ENCODE measurements at regions not wholly inside any gene's neighbourhood (a gene's known extent, or its start where the extent isn't known, plus 50 kb on each side); places are given as distances from the start of the nearest gene placed in this dataset.
"Not testable (repeated sequence)": the region's sequence is repeated elsewhere in the genome, so short reads cannot be mapped to it uniquely, and the experiment has no call there.

- DNase-seq (ENCODE audit: low read depth) = no peak
- TF ChIP-seq CTCF (IDR thresholded peaks at IDR 0.05; ENCODE audit: control insufficient read depth, extremely low read depth, insufficient read depth) = no peak
- no peak overlapping the region for H3K4me3 ChIP-seq (ENCODE audit: low read depth, low read length)
Measured at GRCh38 chr12:60594035-60594711, 998.3 kb downstream of the SLC16A7 start.

- H3K4me3 ChIP-seq (ENCODE audit: low read depth, low read length) = no peak overlapping the region
- DNase-seq (ENCODE audit: low read depth) = no peak
- no peak for TF ChIP-seq CTCF (IDR thresholded peaks at IDR 0.05; ENCODE audit: control insufficient read depth, extremely low read depth, insufficient read depth)
Measured at GRCh38 chr12:60602601-60603000, 1006.8 kb downstream of the SLC16A7 start.

- H3K4me3 ChIP-seq (ENCODE audit: low read depth, low read length); DNase-seq (ENCODE audit: low read depth): not testable (repeated sequence)
Measured at GRCh38 chr12:60603475-60603874, 1007.6 kb downstream of the SLC16A7 start.

GRCh38 chr12:60616400-60616799, 1020.6 kb downstream of the SLC16A7 start:
- H3K4me3 ChIP-seq (ENCODE audit: low read depth, low read length) = no peak overlapping the region
- DNase-seq (ENCODE audit: low read depth) = no peak
- TF ChIP-seq CTCF (IDR thresholded peaks at IDR 0.05; ENCODE audit: control insufficient read depth, extremely low read depth, insufficient read depth) = no peak

GRCh38 chr12:60630796-60631195, 1035.0 kb downstream of the SLC16A7 start:
- no peak for TF ChIP-seq CTCF (IDR thresholded peaks at IDR 0.05; ENCODE audit: control insufficient read depth, extremely low read depth, insufficient read depth)
- no peak for DNase-seq (ENCODE audit: low read depth)

GRCh38 chr12:60644076-60644475, 1048.2 kb downstream of the SLC16A7 start:
- TF ChIP-seq CTCF (IDR thresholded peaks at IDR 0.05; ENCODE audit: control insufficient read depth, extremely low read depth, insufficient read depth) = no peak
- no peak overlapping the region for H3K4me3 ChIP-seq (ENCODE audit: low read depth, low read length)
- DNase-seq (ENCODE audit: low read depth) = no peak

More at GRCh38 chr12:60630796-60631195, 1035.0 kb downstream of the SLC16A7 start:
- no peak overlapping the region for H3K4me3 ChIP-seq (ENCODE audit: low read depth, low read length)

- no peak overlapping the region for H3K4me3 ChIP-seq (ENCODE audit: low read depth, low read length)
- DNase-seq (ENCODE audit: low read depth) = no peak
- TF ChIP-seq CTCF (IDR thresholded peaks at IDR 0.05; ENCODE audit: control insufficient read depth, extremely low read depth, insufficient read depth) = no peak
Measured at GRCh38 chr12:60666895-60667294, 1071.1 kb downstream of the SLC16A7 start.
